ENCODE measurements at regions not wholly inside any gene's neighbourhood (a gene's known extent, or its start where the extent isn't known, plus 50 kb on each side); places are given as distances from the start of the nearest gene placed in this dataset.

DNA sequence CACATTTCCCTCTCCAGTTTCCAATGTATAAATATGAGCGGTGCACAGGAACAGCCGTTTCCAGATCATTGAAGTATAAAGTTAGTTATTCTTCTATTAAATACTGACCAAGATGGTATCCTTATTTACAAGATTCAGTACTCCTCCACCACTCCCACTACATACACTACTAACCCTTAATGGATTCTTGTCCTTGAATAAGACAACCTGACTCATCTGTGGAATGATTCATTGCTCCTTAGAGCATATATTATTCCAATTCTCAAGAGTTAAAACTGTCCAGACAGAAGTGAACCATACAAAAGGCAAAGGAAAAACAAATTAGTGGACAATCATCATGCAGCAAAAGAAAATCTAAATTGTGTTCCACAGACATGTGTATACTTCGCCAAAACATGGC lies 373.3 kb downstream of the IDS start:
- TF ChIP-seq, protein P1, sequence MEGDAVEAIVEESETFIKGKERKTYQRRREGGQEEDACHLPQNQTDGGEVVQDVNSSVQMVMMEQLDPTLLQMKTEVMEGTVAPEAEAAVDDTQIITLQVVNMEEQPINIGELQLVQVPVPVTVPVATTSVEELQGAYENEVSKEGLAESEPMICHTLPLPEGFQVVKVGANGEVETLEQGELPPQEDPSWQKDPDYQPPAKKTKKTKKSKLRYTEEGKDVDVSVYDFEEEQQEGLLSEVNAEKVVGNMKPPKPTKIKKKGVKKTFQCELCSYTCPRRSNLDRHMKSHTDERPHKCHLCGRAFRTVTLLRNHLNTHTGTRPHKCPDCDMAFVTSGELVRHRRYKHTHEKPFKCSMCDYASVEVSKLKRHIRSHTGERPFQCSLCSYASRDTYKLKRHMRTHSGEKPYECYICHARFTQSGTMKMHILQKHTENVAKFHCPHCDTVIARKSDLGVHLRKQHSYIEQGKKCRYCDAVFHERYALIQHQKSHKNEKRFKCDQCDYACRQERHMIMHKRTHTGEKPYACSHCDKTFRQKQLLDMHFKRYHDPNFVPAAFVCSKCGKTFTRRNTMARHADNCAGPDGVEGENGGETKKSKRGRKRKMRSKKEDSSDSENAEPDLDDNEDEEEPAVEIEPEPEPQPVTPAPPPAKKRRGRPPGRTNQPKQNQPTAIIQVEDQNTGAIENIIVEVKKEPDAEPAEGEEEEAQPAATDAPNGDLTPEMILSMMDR (IDR thresholded peaks at IDR 0.05; ENCODE audit: insufficient read depth, low read depth, low read length): no peak
- TF ChIP-seq EZH2 (IDR thresholded peaks at IDR 0.05; ENCODE audit: insufficient read depth, low read length): no peak

All from astrocyte (in vitro differentiated cells and primary cell).